HG02970 (cell line): ENCODE measurements at regions not wholly inside any gene's neighbourhood (a gene's known extent, or its start where the extent isn't known, plus 50 kb on each side); places are given as distances from the start of the nearest gene placed in this dataset.

ENCODE experiments used
- ATAC-seq: cut with Tn5 transposase; IDR thresholded peaks from one replicate; pipeline ENCODE4 v1.9.1; 2021; ENCODE audit warnings: mild to moderate bottlenecking, moderate library complexity, moderate number of reproducible peaks; ENCODE audit not compliant: unreplicated experiment, low FRiP score

DNA sequence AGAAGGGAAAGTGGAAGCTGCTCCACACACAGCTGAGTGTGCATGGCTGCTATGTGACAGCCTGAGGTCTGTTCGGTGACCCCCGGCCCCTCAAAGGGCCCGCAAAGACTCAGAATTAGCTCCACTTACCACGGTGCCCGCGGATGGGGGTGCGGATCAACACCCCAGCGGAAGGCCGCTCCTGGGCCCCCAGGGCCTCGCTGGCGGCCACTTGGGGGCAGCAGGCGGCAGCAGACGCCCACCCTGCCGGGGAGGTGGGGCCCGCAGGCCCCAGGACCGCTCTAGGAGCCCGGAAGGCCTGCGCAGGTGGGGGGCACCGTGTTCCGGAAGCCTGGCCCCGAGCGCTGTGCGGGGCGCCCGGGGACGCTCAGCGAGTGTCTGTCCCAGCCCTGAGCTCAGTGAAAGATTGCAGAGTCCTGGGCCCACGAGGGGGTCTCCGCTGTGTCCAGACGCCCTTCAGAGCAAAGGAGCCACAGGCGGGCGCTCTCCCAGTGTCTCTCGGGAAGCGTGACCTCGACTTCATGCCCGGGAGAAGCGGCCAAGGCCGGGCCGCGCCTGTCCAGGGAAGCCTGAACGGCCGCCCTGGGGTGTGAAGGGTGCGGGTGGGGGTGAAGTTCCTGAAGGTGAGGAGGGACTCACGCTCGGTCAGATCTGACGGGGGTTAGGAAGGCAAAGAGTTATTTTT is 118.7 kb downstream of the VAPA start:
- no peak for ATAC-seq

DNA sequence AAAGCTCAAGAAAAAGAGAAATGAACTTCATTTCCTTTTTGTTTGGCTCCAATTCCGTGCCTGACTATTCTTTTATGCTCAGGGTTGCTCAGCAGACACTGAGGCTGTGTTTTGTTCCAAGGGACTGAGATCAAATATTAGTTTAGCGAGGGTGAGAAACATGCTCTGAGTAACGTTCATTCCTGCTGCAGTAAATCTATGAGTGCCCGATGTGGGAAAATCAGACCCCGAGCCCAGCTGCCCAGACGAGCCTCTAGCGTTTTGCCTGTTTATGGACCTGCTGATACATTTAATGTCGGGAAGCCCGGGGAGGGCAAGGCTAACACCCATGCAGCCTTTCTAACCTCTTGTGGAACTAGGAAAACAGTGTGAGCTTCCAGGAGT is 119.2 kb downstream of the VAPA start:
- no peak for ATAC-seq

DNA sequence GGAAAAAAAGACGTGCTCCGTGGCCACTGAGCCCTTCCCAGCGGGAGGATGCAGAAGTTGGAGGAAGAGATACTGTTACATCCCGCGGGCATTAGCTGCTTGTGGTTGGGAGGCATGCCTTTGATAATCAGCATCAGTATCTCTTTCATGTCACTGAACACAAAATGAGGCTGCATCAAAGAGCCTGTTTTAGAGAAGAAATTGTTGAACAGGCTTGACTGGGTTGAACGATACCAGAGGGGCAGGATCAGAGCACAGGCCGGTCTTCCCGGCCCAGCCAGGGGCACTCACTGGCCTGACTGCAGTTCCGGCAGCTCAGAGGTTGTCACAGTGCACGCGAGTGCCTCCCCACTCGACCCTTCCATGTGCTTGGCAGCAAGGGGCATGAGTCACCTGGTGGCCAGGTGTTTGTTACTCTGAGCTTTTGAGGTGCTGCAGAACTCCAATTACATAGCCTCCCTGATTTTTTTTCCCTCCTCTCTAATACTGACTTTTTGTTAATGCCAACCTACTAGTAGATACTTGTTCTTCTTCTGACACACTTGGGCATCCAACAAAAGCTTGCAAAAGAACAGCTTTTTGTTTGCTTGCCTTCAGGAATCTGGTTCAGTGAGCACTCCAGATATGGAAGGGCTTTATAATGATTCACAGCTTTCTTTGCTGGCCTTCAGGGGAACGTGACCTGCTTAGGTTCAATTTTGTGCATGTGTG is 121.6 kb downstream of the VAPA start:
- ATAC-seq: no peak

DNA sequence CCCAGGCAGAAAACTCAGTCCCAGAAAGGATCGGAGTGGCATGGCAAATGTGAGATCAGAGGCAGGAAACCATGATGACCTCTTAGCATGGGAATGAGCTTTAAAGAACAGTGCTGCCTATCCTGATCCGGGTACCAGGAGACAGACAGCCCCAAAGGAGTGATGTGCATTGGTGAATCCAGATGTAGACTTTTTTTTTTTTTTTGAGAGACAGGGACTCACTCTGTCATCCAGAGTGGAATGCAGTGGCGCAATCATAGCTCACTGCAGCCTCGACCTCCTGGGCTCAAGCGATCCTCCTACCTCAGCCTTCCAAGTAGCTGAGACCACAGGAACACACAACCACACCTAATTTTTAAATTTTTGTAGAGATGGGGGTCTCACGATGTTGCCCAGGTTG is 122.7 kb downstream of the VAPA start:
- ATAC-seq: no peak

DNA sequence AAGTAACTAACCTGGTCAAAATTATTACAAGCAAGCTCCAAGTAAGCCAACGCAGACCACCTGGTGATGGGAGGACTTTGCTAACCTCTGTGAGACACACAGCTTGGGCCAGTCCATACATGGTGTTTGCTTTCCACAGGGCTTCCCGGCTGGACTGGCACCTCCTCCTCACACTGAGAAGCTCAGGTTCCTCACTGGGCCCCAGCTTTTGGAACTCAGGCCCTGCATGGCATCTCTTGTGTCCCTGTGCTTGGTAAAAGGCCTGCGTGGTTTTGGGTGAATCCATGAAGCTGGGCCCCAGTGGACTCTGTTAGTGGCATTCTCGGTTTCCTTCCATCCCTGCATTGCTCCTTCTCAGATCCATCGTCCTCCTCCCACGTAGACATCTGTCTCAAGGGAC is 123.4 kb downstream of the VAPA start:
- ATAC-seq: no peak

DNA sequence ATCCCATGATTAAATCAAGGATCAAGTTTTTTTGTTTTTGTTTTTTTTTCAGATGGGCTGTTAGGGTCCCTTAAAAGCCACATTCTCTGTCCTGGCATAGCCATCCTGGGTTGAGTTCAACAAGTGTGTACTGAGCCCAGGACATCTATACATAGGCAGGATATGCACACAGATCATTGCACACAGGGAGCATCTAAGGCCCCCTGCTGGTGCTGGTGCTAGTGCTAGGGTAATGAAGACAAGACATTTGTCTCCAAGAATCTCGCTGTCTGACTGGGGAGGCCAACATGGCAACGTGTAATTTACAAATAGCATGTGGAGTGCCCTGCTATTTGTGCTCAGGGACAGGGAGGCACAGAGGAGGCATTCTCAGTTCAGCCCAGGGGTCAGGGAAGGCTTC is 124.5 kb downstream of the VAPA start:
- no peak for ATAC-seq

DNA sequence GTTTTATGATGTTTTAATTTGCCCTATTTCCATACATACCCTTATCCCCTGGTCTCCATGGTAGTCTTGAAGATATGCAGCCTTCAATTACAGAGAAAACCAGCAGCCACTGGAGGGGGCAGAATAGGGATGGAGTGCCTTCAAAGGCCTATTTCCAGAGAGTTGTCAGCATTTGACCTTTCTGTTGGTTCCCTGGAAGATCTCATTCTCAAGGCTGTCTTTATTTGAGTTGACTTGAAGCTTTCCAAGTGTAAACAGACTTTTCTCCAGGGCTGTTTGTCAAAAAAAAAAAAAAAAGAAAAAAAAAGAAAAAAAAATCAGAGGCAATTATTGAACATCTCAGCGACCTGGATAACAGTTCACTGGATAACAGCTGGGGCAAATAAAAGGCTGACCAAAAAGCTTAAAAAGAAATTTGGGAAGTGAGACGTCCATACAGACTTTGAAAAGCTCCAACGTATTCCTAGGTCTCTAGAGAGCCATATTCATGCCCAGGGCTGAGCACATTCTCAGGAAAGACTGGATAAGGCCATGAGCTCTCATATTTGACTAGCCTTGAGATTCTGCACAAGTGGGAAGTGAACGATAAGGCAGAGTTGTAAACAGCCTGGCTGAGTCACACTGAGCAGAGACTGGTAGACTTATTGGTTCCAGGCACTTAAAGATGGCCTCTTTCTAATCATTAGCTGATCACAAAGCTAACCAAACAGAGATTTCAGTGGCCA is 126.6 kb downstream of the VAPA start:
- ATAC-seq: no peak

DNA sequence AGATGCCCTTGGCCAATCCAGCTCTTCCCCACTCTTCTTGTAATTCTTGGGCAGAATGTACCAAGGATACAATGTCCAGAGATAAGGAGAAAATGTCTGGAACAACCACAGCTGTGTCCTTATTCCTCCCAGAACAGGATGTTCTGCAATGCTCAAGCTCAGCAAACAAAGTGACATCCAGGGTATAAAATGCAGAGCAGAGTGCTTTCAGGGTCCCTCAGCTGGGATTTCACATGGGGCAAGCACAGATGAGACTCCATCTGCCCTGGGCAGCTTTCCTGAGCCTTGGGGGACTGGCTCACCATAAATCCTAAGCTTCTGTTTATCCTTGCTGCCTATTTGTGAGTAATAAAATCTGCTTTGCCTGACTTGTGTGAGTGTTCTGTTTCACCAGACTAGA is 127.4 kb downstream of the VAPA start:
- no peak for ATAC-seq

DNA sequence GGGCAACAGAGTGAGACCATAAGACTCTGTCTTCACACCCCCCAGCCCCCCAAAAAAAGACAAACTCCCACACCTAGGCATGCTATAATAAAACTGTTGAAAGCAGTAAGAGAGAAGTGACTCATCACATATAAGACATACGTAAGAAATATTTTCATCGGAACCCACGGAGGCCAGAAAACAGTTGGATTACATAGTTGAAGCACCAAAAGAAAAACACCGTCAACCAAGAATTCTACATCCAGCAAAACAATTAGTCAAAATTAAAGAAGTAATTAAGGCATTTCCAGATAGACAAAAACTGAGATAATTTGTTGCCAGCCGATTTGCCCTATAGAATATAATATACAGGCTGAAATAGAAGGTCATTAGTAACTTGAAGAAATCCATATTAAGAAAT is 128.7 kb downstream of the VAPA start:
- no peak for ATAC-seq

DNA sequence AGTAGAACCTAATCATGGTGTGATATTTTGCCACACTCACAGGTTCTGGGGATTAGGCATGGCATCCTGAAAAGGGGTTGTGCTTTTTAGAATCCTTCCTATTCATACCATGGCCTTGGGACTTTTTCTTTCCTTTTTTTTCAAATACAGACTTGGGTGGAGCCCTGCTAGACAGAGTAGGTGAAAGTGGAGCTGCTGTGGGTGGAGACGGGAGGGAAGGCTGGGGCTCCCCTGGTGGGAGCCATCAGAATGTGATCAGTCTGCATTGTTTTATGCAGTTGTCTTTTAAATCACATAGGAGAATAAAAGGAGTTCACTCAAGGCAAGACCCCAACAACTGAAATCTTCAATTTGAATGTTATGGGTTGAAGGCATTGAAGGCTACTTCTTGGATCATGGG is 130.2 kb downstream of the VAPA start:
- ATAC-seq: no peak

DNA sequence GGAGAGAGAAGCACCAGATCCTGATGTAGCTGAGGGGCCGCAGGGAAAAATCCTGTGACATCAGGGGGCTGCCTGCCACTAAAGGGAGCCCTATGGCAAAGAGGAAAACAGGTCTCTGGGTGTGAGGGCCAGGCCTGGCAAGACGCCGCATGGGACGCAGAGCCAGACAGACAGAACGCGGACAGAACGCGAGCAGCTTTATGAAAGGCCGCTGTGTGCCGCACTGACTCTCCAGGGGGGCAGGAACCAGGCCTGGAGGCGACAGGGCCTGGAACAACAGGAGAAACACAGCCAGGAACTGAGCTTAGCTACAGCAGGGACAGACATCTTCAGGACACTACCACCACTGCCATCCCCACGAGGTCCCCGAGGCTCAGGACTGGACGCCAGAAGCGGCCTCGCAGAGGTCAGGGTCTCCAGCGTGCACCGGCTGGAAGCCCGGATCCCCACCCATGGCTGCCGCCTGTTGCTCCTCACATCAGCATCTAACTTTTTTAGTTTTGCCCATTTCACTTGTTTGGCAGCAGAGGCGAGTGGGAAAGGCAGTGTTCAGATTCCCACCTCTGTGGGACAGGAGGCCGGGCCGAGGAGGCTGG is 131.6 kb downstream of the VAPA start:
- no peak for ATAC-seq

DNA sequence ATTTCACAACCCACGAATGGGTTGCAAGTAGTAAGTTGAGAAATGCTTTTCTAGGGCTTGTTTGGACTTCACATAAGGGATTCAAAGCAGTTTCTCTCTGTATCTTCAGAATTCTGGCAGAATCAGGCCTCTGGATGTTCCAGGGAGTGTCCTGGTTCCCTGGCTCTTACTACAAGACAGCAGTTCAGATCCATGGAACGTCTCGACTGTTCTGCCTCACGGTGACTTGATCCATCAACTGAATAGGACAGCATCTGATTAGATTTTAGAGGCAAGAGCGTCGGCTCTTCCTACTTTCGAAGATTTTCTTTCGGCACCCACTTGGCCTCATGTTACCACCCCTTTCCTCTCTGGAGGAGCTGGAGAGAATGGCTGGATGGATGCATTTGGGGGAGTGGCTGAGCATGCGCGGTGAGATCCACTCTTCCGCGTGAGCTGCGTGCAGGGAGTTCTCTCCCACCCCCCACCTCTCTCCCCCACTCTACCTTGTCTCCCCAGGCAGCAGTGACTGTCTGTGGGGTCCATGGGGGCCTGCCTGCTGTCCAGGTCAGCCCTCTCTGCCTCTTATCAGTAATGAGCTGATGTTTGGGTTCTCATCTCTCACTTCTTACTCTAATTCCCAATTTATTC is 132.5 kb downstream of the VAPA start:
- no peak for ATAC-seq

DNA sequence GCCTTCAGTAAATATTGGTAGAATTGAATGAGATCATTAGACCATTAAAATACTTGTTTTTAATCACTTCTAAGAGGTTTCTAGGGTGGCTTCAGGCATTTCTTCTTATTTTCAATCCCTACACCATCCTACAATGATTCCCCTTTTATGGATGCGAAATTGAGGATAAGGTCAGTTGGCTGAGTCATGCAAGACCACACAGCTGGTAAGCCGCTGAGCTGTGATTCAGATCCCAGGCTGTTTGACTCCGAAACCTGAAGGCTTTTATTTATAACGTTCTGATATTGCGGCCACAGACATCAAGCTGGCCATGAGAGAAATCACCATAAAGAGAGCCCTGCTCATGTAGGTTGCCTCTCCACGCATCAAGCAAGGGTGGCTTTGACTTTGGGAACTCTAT is 133.4 kb downstream of the VAPA start:
- no peak for ATAC-seq

DNA sequence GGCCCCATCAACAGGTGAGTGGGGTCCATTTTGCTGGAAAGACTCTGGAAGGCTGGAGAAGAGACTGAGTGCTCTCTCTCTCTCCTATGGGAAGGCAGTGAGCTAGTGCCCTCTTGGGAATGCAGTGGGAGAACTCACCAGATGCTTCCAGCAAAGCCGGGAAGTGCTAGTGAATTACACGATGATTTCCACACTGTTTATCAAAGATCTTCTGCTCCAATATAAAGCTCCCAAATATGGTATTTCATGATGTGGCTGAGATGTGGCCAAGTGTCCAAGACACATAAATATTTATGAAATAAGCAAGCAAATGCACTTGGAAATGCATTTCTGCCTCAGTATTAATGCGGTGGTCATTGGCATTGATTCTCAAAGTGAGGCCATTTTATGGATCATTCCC is 135.9 kb downstream of the VAPA start:
- no peak for ATAC-seq

DNA sequence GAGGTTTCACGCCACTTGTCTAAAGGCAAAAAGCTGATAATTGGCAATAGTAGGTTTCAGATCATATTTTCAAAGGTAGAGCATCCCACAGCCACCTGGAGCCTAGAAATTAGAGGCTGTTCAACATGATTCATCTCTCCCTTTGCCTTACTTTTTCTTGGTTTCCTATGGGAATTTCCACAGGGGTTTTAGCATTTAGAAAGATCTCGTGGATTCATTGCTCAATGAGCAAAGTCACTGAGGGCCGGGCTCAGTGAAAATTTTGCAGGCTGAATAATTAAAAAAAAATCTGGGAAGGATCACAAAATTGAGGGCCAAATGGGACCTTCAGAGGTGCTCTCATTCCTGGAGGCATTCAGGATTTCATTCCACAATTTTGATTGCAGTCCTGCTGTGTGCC is 137.1 kb downstream of the VAPA start:
- no peak for ATAC-seq

DNA sequence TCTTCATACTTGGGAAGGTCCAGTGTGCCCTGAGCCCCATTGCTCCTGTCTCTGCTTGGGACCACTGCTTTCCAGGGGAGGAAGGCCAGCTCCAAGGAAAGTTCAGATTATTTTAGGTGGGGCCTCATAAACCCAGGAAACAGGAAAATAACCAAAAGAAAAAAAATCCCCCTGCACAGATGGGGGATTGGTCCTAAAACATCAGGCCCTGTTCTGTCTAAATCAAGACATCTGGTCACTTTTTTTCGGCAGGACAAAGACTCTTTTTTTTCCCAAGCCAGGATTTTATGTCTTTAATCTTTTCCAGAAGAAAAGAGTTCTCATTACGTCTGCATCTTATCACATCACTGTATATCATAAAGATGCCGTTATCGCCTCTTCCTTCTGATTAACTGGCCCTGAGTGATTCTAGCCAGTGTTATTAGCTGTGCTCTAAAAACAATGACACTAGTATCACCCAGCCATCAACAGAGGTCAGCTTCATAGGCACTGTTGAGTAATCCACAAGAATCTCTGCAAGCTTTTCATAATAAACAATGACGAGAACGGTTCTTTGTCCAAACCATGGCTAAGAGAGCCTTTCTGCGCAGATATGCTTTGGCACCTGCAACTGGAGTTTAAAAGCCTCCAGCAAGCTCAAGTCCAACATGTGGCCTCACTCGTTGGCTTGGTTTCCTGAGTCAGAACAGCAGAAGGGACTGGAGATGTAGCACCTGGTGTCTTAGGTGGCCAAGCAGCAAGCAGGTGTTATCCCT is 138.2 kb downstream of the VAPA start:
- no peak for ATAC-seq

DNA sequence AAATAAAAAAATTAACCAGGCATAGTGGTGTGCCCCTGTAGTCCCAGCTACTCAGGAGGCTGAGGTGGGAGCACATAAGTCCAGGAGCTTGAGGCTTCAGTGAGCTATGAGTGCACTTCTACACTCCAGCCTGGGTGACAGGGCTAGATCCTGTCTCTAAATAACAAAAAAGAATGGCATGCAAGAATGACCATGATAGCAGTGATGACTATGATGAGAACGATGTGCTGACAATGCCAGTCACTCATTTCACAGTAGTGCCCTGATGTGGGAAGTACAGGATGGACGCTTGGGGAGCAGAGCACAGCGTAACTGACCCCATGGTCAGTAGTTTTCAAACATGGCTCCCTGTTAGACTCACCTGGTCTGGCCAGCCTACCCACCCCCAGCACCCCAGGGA is 139.1 kb downstream of the VAPA start:
- ATAC-seq: no peak

DNA sequence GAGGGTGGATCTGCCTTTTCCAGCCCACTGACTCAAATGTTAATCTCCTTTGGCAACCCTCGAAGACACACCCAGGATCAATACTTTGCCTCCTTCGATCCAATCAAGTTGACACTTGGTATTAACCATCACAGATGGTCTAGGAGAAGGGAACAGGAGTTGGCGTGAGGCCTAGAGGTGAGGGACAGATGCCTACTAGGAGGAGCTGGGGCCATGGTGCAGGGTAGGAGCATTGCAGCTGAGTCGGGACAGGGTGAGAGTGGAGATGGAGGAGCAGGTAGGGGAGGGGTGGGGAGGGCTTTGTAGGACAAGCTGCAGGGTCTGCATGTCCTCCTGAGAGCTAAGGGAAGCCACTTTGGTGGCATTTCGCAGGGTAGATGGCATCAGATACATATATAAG is 140.0 kb downstream of the VAPA start:
- ATAC-seq: no peak

DNA sequence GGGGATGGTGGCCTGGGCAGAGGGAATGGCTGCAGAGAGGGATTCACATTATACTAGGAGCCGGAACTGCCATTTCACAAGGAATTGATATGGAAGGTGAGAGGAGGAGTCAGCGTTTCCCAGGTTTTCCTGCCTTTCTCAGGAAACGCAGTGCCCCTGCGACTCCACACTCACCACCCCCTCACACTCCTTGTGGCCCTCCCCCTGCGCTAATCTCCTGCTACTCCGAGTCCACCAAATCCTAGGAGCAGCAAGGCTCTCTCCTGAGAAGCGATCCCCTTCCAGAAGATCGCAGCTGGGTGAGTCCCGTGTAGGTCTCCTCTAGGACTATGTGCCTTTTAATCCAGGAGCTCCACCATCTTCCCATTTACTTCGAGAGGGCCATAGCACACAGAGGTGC is 140.6 kb downstream of the VAPA start:
- ATAC-seq: no peak

DNA sequence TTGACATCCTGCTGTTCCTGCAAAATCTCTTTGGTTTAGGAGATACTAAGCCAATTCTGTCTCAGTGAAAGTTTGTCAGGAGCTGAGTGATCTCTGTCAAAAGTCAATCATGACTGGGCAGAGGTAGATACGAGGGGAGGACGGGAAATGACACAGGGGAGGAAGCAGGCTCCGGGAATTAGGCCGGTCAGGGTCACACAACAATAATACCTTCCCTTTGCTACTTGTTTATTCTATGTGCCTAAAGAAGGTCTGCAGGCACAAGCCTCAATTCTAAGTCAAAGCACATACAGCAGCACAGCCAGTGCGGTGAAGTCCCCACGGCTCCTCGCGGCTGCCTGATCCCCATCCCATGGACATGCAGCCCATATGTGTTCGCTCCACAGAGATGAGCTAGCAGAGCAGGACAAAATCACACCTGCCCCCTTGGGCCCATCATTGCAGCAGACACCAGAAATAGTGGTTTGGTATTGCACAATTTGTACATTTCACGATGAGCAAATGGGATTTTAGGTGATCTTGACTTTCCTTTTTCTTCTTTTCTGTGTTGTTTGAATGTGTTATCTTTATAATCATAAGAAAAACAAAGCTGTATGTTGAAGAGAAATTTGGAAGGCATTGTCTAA is 141.4 kb downstream of the VAPA start:
- ATAC-seq: no peak
